ENCODE measurements at regions not wholly inside any gene's neighbourhood (a gene's known extent, or its start where the extent isn't known, plus 50 kb on each side); places are given as distances from the start of the nearest gene placed in this dataset.
"Not testable (repeated sequence)": the region's sequence is repeated elsewhere in the genome, so short reads cannot be mapped to it uniquely, and the experiment has no call there.

DNA sequence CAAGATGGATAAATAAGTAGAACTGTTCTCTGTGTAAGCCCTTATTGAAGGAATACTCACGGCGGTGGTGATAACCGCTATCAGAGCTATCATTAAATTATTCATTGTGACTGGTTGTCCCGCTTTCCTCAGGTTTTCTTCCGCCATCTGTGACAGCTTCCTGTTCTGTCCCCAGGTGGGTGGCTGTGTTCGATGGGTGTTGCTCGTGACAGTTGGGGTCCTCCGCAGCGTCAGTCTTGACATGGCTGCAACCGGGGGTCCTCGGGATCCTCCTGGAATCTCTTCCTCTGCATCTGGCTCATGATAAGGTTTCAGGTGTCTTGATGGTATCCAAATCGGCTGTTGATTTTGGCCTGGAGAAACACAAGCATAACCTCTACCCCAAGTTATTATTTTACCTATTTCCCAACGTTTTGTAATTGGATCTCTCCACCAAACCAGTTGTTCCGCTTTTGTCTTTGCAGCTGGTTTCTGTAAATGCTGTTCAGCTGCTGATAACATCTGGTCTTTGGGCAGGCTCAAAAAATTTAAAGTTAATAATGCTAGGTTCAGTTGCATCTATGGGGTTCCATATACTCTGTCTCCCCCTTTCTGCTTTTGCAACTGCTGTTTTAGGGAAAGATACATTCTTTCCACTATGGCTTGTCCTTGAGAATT, 58.1 kb upstream of the INSIG1 start:
- TF ChIP-seq, protein P1, sequence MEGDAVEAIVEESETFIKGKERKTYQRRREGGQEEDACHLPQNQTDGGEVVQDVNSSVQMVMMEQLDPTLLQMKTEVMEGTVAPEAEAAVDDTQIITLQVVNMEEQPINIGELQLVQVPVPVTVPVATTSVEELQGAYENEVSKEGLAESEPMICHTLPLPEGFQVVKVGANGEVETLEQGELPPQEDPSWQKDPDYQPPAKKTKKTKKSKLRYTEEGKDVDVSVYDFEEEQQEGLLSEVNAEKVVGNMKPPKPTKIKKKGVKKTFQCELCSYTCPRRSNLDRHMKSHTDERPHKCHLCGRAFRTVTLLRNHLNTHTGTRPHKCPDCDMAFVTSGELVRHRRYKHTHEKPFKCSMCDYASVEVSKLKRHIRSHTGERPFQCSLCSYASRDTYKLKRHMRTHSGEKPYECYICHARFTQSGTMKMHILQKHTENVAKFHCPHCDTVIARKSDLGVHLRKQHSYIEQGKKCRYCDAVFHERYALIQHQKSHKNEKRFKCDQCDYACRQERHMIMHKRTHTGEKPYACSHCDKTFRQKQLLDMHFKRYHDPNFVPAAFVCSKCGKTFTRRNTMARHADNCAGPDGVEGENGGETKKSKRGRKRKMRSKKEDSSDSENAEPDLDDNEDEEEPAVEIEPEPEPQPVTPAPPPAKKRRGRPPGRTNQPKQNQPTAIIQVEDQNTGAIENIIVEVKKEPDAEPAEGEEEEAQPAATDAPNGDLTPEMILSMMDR (IDR thresholded peaks at IDR 0.05; ENCODE audit: borderline replicate concordance, extremely low read depth, low read length, poor library complexity, severe bottlenecking), result not testable (repeated sequence)
- not testable (repeated sequence) for TF ChIP-seq EZH2 (IDR thresholded peaks at IDR 0.05; ENCODE audit: borderline replicate concordance, low read depth, low read length, severe bottlenecking)
